Stimulated activated CD8-positive, alpha-beta memory T cell treated with anti-CD3 and anti-CD28 coated beads, Interleukin-7, amount 100 ng/mL, for 24 hours (primary cell): ENCODE measurements at regions not wholly inside any gene's neighbourhood (a gene's known extent, or its start where the extent isn't known, plus 50 kb on each side); places are given as distances from the start of the nearest gene placed in this dataset.
"Not testable (repeated sequence)": the region's sequence is repeated elsewhere in the genome, so short reads cannot be mapped to it uniquely, and the experiment has no call there.

Experiments
- DNase-seq: peaks from one replicate; pipeline ENCODE4 v3.0.0-alpha.2; 2020; ENCODE audit warnings: low read depth

DNA sequence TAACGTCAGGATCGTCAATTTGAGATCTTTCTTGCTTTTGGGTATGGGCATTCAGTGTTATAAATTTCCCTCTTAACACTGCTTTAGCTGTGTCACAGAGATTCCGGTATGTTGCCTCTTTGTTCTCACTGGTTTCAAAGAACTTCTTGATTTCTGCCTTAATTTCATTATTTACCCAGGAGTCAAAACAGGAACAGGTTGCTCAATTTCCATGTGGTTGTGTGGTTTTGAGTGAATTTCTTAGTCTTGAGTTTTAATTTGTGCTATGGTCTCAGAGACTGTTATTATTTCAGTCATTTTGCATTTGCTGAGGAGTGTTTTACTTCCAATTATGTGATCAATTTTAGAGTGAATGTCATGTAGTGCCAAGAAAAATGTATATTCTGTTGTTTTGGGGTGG lies 153.1 kb downstream of the PCDH17 start:
- DNase-seq: no peak

DNA sequence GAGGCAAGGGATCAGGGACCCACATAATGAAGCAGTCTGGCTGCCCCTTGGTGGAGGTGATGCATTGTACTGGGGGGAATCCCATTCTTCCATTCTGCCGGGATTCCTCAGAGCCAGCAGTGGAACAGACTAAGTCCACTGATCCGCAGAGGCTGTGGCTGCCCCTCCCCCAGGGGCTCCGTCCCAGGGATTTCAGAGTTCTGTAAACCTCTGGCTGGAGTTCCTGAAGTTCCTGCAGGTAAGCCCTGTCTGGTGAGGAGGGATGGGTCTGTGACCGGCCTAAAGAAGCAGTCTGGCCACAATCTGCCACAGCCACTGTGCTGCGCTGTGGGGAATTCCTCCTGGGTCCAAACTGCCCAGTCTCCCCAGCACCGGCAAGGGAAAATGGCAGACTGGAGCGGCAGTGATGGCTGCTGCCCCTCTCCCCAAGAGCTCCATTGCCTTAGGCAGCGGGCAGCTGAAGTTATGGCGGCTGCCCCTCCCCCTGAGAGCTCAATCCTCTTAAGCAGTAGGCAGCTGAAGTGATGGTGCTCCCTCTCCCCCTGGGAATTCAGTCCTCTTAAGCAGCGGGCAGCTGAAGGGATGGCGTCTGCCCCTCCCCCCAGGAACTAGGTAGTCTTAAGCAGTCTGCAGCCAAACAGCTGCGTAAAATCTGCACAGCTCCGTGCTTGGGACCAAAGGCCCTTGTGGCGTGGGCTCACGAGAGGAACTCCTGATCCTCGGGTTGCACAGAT lies 155.7 kb downstream of the PCDH17 start:
- DNase-seq: no peak

DNA sequence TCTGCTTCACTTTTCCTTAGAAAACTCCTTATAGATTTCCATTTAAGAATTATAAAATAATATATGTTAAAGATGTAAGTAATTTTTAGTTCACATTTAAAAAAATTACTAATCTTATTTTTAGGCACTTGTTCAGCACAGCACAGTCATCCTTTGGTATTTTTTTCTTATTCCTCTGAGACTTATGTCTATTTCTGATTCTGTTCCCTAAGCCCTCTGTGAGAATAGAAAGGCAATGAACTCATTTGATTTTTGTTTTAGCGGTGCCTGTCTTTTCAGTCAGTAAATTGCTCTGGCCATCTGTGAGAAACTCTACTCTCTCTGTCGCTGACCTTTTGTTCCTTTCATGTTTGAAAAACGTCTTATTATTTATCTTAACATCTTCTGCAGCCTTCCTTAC lies 168.1 kb downstream of the PCDH17 start:
- DNase-seq: no peak

DNA sequence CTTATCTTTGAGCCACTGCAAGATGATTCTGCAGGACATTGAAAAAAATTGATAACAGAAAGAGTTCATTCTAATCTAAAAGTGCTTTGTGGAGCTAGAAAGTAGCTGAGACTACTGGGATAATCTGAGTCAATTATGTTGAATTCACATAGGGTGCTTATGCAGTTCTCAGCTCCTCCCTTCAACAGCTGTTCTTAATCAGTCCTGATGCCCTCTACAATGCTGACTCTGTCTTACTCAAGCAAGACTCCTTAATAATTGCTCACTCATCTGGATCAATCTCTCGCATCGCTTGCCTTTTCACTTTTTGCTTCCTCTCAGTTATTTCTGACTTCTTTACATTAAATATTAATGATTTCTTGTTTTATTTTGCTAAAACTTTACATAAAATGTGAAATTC lies 182.1 kb downstream of the PCDH17 start:
- DNase-seq: no peak

DNA sequence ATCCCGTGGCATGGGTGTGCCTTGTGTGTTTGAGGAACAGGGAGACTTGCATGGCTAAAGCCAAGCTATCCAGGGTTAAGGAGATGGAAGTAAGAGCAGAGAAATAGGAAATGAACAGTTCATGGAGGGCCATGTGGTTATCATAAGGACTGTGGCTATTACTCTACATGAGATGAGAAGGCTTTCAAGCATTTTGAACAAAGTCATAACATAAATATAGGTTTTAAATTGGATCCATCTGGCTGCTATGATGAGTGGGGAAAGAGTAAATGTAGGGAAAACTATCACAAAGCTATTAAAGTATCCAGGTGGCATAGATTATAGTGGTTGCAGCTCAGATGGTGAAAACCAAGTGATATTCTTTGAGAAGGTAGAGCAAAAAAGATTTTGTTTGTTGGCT lies 184.1 kb downstream of the PCDH17 start:
- DNase-seq: no peak

DNA sequence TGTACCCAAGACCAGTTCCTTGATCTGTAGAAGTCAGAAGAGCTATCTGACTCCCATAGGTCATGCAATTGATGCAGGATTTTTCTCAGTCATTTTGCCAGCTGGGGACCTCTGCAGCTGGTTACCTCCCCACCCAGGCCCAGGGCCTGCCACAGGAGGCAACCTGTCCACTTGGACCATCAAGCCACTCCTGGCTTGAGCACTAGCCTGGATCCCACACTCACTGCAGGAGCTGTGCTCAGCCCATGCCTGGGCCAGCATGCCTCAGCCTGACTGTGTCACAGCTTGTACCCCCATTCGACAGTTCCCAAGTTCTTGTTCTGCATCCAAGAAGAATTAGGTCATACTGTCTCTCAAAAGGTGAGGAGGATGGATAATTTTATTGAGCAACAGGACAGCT lies 189.4 kb downstream of the PCDH17 start:
- no peak for DNase-seq

DNA sequence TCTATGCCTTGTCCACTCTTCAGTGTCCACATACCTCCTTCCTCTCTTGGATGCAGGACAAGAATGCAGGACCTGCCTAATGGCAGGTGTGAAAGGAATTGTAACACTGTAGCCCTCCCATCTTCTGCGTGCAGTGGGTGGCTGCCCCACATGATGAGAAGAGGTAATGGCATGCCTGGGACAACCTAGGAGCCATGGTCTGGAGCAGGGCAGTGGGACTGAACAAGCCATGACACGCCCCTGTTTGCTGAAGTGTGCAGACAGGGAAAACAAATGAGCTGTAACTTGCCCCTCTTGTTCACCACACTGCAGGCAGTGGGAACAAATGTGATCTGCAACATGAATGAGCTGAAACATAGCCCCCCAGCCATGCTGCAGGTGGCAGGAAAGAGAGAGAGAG lies 192.2 kb downstream of the PCDH17 start:
- DNase-seq: no peak

DNA sequence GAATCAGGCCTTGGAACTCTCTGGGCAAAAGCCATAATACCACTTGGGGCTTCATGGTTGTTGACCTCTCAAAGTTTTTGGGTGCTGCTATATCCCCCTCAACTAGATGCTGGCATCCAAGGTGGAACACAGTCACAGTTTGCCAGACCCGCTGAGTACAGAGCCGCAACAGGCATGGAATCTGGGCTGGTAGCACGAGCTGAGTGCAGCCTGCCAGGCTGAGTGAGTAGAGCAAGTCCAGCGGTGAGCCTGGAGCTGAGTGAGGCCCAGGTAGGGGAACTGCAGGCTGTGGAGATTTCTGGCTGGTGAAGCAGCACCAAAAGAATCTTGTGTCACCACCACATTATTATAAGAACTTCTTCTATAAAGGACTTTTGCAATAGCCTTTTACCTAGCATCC lies 192.6 kb downstream of the PCDH17 start:
- DNase-seq: no peak

DNA sequence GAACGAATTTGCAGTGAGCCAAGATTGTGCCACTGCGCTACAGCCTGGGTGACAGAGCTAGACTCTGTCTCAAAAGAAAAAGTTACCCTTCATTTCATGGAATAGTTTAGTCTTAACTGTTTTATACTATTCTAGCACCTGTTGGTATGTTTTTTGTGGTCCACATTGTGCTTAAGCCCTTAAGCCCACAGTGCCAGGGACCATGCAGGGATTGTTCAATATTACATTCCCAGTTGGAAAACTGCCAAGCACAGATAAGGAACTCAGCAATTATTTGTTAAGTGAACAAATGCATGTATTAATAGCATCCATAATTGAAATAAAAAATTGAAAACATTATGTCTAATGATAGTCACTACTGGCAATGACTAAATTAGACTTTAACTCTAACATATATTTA lies 193.5 kb downstream of the PCDH17 start:
- DNase-seq: no peak

DNA sequence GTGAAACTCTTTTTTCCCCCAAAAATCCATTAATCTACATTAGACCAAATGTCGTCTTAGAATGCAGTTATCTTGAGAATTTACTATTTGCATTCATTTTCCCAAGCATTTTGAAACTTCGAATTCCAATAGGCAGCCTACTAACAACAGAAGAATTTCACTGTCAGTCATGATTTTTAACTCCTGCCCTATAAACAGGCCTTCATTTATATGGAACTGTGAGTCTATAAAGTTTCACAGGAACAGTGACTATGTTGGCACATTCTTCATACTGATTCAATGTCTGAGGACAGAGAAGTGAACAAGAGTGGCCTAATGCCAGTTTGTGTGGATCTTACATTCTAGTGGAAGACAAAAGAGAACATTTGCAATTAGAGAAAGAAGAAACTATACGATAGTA lies 198.0 kb downstream of the PCDH17 start:
- no peak for DNase-seq

DNA sequence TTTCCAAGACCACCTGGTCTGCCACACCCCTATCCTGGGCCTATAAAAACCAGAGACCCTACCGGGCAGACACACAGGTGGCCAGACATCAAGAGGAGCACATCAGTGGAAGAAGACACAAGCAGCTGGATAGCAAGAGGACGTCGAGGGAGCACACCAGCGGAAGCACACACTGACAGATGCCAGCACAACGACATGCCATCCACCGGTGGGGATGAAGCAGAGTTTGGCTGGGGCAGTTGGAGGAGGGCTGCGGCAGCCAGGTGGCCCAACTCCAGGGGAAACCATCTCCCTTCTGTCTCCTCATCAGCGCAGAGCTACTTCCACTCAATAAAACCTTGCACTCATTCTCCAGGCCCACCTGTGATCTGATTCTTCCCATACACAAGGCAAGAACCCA lies 200.6 kb downstream of the PCDH17 start:
- no peak for DNase-seq

DNA sequence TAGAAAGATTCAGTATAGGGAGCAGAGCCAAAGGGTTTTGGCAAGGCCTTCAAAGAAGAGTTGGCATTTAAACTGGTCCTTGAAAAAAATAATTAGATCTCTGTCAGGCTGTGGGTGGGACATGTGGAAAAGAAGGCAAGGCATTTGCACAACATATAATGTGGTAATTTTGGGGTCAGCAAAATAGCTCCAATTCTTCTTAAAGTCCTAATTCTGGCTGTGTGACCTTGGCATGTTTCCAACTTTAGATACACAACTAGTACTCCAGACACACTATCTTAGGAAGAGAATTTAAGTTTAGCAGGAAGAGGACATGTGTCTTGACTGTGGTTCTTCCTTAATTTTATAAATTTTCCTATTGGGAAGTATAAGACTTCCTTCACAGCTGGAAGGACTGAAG lies 206.3 kb downstream of the PCDH17 start:
- no peak for DNase-seq

DNA sequence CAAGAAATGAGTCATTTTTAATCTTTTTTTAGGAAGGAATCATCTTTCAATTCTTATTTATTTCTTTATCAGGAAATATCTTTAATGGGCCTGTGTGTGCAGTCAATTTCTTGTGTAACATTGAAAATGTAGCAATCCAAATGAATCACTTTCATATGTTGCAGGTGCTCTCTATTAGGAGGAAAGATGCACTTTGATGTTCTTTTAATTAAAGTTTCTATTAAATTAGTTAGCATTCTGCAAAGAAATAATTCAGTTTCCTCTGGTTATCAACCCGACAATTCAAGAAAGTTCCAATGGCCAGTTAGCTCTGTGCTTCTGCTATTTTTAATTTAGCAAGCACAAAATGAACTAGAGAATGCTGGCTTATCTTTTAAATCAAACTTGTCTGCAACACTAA lies 212.0 kb downstream of the PCDH17 start:
- DNase-seq: no peak

DNA sequence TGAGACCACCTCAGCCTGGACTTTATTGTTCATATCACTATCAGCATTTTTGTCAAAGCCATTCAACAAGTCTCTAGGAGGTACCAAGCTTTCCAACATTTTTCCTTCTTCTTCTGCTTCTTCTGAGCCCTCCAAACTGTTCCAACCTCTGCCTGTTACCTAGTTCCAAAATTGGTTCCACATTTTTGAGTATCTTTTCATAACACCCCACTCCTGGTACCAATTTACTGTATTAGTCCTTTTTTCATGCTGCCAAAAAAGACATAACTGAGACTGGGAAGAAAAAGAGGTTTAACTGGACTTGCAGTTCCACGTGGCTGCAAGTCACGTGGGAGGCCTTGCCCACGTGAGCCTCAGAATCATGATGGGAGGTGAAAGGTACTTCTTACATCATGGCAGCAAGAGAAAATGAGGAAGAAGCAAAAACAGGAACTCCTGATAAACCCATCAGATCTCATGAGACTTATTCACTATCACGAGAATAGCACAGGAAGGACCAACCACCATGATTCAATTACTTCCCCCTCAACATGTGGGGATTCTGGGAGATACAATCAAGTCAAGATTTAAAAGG lies 215.1 kb downstream of the PCDH17 start:
- no peak for DNase-seq

DNA sequence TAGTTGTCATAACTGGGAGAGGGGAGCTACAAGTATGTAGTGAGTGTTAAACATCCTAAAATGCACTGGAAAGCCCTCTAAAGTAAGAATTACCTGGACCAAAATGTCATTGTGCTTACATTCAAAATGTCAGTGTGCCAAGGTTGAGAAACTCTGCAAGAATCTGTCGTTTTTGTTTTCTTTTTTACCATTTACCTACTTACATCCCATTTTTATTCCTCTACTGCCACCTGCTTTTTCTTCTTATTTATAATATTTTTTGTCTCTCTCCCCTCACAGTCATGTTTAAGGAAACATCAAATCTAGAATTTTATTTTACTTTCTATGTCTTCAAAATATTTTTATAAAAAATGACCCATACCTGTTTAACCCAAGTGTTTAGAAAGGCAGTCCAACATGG lies 226.4 kb downstream of the PCDH17 start:
- DNase-seq: no peak

DNA sequence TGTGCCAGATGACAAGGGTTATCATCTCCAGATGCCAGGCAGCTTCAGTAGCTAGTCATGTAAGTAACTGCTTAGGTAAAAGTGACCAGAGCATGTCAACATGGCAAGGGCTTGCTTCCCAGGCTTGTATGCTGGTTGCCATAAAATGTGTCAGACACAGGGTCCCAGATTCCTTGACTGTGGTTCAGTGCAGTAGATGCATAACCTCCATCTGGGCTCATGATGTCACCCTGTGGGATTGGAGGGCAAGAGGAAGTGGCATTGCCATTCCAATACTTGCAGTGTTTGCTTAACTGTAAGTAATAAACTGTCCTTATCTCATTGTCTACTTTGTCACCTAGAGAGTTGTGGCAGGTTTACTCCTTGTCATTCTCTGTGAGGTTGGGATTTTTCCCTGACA lies 226.8 kb downstream of the PCDH17 start:
- no peak for DNase-seq

DNA sequence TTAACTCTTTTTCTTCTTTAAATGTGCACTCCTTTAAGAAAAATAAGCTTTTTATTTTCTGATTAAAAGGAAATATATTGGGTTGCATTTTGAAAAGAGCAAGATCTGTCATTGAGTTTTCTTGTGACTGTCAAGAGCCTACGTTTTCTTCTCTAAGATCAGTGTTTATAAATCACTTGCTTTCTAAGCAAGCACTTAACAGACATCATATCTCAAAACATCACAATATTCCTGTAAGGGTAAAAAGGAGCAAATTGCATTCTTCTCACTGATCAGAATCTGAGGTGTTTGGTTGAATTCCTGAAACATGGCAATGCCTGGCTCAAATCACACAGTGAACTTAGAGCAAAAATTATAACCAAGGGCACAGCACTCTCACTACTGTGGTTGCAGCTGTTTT lies 231.3 kb downstream of the PCDH17 start:
- DNase-seq: no peak

DNA sequence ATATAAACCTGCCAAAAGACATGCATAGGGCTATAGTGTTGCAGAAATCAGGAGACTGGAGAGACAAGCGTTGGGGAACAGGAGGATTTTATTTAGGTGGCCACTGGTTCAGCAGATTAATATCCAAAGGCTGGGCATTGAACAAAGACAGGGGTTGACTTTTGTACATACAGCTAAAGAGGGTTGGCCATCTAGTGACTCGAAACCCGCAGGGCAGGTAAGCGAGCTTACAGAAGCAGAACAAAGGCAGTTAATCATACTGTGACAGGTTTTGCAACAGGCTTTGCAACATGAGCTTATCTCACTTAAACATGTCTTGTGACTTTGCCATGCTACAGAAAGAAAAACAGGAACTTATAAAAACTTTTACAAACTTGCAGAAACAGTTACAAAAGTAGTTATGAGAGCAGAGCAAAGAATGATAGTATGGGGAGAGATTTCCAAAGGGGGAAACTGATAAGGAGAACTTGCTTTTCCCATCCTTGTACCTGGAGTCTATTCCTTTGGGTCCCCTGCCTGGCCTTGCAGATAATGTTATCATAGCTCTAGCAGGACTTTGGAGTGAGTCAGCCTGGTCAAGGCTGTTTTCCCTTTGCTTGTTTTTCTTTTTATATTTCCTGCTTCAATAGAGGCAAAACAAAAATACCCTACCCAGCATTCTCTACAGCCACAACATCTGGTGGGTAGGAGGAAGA lies 234.2 kb downstream of the PCDH17 start:
- DNase-seq: no peak

DNA sequence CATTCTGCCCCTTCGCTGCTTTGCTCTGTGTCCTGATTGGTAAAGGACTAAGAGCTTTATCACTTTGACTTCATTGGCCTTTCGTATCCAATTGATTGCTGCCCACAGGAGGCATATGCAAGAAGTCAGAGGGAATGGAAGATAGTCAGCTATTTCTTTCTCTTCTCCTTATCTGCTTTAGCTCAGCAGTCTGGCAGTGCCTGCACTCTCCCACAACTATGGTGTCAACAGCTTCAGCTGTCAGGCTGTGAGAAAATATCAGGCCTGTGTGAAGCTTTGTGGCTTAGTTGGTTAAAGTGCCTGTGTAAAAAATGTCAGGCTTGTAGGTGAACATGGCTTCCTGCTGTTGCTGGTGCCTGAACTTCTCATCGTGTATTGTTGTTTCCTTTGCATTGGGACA lies 243.0 kb downstream of the PCDH17 start:
- DNase-seq: no peak

DNA sequence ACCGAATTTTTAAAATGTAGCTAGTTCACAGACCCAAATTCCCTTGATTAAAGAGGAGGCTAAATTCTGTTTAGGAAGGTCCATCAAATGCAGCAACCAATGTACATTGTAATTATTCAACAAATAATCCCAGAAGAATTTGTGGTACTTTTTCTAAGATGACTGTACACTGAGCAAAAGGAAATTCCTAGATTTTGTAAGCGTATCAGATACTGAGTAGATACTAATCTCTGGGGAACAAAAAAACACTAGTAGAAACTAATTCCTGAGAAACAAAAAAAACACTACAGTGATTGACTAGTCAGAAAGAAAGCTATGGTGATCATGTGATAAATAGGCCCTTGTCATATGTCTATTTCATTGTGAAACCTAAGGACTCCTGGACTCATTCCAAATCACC lies 246.1 kb downstream of the PCDH17 start:
- no peak for DNase-seq

DNA sequence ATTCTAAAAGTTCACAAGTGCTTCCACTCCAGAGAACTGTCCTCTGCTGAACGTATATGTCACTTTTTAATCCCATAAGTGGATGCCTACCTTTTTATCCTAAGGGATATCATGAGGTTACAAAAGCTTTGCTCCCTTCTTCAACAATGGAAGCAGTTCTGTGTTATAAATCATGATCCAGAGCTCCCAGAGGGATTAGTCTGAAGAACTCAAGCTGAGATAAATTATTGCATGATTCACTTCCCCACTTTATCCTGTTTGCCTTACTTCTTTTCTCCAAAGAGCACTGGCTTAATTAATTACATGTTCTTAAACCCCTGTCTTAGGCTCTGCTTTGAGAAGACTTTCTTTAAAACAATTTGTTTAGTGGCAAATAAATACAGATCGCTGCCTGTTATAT lies 246.7 kb downstream of the PCDH17 start:
- DNase-seq: no peak

DNA sequence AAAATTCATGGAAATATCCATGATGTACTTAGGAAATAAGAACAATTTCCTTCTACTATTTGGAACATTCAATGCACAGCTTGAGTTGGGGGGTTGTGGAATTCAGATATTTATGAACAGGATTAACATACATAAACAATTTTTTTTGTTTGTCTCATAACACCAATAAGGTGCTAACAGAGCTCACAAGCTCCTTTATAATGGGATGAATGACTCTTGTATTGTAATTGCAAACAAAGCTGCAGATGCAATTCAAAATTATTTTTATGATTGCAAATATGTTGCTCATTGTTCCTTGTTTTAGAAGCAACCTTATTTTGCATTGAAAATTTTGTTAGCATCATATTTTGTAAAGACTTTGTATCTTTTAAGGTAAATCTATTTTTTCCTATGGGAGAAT lies 265.7 kb downstream of the PCDH17 start:
- DNase-seq: no peak

DNA sequence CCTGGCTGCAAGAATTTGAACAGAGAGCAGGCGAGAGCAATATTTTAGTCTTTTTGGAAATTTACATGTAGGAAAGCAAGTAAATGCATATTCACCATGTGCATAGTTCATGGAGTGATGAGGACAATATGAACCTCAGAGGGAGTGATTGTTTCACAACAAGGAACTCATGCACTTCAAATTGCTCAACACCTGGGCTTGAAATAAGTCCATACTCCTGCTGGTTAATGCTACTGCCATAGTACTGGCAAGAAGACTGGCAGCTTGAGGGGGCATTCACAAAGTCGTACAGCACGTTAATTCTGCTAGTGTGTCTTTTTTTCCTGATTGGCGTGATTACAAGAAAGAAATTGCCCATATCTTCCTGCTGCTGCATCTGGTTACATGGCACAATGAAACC lies 267.6 kb downstream of the PCDH17 start:
- DNase-seq: no peak

DNA sequence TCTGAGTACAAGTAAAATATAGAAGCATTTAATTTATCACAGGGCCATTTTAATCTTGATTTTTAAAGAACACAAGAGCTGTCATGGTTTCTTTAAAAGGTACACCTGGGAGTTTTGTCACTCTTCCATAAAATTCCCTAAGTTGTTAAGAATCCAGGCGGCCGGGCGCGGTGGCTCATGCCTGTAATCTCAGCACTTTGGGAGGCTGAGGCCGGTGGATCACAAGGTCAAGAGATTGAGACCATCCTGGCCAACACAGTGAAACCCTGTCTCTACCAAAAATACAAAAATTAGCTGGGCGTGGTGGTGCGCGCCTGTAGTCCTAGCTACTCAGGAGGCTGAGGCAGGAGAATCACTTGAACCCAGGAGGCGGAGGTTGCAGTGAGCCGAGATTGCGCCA lies 278.3 kb downstream of the PCDH17 start:
- not testable (repeated sequence) for DNase-seq
